ENCODE measurements at regions not wholly inside any gene's neighbourhood (a gene's known extent, or its start where the extent isn't known, plus 50 kb on each side); places are given as distances from the start of the nearest gene placed in this dataset.

DNA sequence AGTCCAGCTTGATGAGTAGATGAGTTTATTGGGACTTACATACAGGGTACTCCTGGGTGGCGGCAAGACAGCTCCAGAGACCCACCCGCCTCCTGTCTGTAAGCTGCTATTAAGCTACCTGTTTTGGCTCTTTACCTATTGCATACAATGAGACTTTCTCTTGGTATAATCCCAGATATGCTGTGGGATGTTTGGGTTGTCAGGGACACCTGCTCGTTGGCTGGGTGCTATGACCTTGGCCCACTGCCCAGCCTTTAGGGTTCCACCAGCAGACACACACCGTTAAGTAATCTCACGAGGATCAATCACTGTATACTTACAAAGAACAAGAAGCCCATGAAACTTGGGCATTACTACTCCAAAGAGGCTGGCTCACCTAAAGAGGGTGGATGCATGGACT is 116.4 kb downstream of the NPIPB5 start:
- 20 to 66% methylated on average over 5 of the region's 5 CpGs for WGBS, 2 donors
- DNase-seq, result no peak
- no peaks in the 10 kb centered on the region for H3K27me3 ChIP-seq
- TF ChIP-seq POLR2AphosphoS5 (IDR thresholded peaks at IDR 0.05), result no peak
- TF ChIP-seq EP300 (IDR thresholded peaks at IDR 0.05), result no peak
- TF ChIP-seq POLR2A (IDR thresholded peaks at IDR 0.05), result no peak
- TF ChIP-seq, protein P1, sequence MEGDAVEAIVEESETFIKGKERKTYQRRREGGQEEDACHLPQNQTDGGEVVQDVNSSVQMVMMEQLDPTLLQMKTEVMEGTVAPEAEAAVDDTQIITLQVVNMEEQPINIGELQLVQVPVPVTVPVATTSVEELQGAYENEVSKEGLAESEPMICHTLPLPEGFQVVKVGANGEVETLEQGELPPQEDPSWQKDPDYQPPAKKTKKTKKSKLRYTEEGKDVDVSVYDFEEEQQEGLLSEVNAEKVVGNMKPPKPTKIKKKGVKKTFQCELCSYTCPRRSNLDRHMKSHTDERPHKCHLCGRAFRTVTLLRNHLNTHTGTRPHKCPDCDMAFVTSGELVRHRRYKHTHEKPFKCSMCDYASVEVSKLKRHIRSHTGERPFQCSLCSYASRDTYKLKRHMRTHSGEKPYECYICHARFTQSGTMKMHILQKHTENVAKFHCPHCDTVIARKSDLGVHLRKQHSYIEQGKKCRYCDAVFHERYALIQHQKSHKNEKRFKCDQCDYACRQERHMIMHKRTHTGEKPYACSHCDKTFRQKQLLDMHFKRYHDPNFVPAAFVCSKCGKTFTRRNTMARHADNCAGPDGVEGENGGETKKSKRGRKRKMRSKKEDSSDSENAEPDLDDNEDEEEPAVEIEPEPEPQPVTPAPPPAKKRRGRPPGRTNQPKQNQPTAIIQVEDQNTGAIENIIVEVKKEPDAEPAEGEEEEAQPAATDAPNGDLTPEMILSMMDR (IDR thresholded peaks at IDR 0.05), result no peak
- H3K4me1 ChIP-seq, result no peaks in the 10 kb centered on the region
- no peaks in the 10 kb centered on the region for H3K36me3 ChIP-seq
- H3K9me3 ChIP-seq, result no peaks in the 10 kb centered on the region
- intact Hi-C loops (cut with DNase I), result no loop called here
- no peak overlapping the region for H3K27ac ChIP-seq
- H3K4me3 ChIP-seq, result no peak overlapping the region

GRCh38 chr16:22628994-22629393 is 118.3 kb downstream of the NPIPB5 start:
- DNase-seq, result no peak
- no peaks in the 10 kb centered on the region for H3K4me1 ChIP-seq
- 94 to 96% methylated on average over 2 of the region's 2 CpGs for WGBS, 2 donors
- intact Hi-C loops (cut with DNase I), result no loop called here
- peaks cover 0 to under 1% (median 0%) of the 10 kb centered on the region in 3 donors for H3K27me3 ChIP-seq
- no peak overlapping the region for H3K4me3 ChIP-seq
- H3K27ac ChIP-seq, result no peak overlapping the region
- H3K9me3 ChIP-seq, result no peaks in the 10 kb centered on the region
- no peaks in the 10 kb centered on the region for H3K36me3 ChIP-seq
- TF ChIP-seq, protein P1 (IDR thresholded peaks at IDR 0.05), result no peak
- TF ChIP-seq POLR2A (IDR thresholded peaks at IDR 0.05) (no peak), POLR2AphosphoS5 (IDR thresholded peaks at IDR 0.05) (no peak), EP300 (IDR thresholded peaks at IDR 0.05) (no peak)

- no peaks in the 10 kb centered on the region for H3K9me3 ChIP-seq
- no peaks in the 10 kb centered on the region for H3K36me3 ChIP-seq
- 87 to 89% methylated on average over 4 of the region's 4 CpGs for WGBS, 2 donors
- H3K4me3 ChIP-seq, result no peak overlapping the region
- H3K27me3 ChIP-seq, result peaks cover 0 to 11% (median 0%) of the 10 kb centered on the region in 3 donors
- intact Hi-C loops (cut with DNase I), result no loop called here
- no peak overlapping the region for H3K27ac ChIP-seq
- TF ChIP-seq, protein P1 (IDR thresholded peaks at IDR 0.05), result no peak
- TF ChIP-seq POLR2A (IDR thresholded peaks at IDR 0.05), result no peak
- no peak for TF ChIP-seq POLR2AphosphoS5 (IDR thresholded peaks at IDR 0.05)
- no peak for TF ChIP-seq EP300 (IDR thresholded peaks at IDR 0.05)
- H3K4me1 ChIP-seq, result no peaks in the 10 kb centered on the region
- DNase-seq, result no peak
Observed at GRCh38 chr16:22630242-22630641, 119.6 kb downstream of the NPIPB5 start.

DNA sequence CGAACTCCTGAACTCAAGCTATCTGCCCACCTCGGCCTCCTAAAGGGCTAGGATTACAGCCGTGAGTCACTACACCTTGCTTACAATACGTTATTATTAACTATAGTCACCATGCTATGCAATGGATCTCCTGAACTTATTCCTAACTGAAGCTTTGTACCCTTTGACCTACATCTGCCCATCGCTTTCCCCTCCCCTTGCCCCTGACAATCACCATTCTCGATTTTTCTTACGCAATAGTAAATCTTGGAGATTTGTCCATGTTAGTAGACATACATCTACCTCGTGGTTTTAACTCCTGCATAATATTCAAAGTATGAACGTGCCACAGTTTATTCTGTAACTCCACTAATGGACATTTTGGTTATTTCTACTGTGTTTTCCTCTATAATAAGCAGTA is 120.6 kb downstream of the NPIPB5 start:
- H3K36me3 ChIP-seq, result no peaks in the 10 kb centered on the region
- no peaks in the 10 kb centered on the region for H3K9me3 ChIP-seq
- TF ChIP-seq, protein P1 (IDR thresholded peaks at IDR 0.05), result no peak
- TF ChIP-seq POLR2A (IDR thresholded peaks at IDR 0.05) (no peak), EP300 (IDR thresholded peaks at IDR 0.05) (no peak), POLR2AphosphoS5 (IDR thresholded peaks at IDR 0.05) (no peak)
- intact Hi-C loops (cut with DNase I), result no loop called here
- H3K27ac ChIP-seq, result no peak overlapping the region
- H3K4me1 ChIP-seq, result no peaks in the 10 kb centered on the region
- no peak overlapping the region for H3K4me3 ChIP-seq
- no peak for DNase-seq
- WGBS, 2 donors, result 84 to 88% methylated on average over 9 of the region's 9 CpGs
- H3K27me3 ChIP-seq, result peaks cover 0 to 12% (median 0%) of the 10 kb centered on the region in 3 donors

- 79 to 86% methylated on average over 4 of the region's 4 CpGs for WGBS, 2 donors
- H3K9me3 ChIP-seq, result peaks cover 0 to 4% (median 1%) of the 10 kb centered on the region in 4 donors
Observed at GRCh38 chr16:22632606-22633005, 121.9 kb downstream of the NPIPB5 start.

More at GRCh38 chr16:22632606-22633005, 121.9 kb downstream of the NPIPB5 start:
- TF ChIP-seq EP300 (IDR thresholded peaks at IDR 0.05), result no peak
- TF ChIP-seq, protein P1 (IDR thresholded peaks at IDR 0.05), result no peak
- no peak for TF ChIP-seq POLR2A (IDR thresholded peaks at IDR 0.05)
- no peak for TF ChIP-seq POLR2AphosphoS5 (IDR thresholded peaks at IDR 0.05)
- Histone ChIP-seq H3K36me3 (no peaks in the 10 kb centered on the region), H3K27ac (no peak overlapping the region), H3K4me1 (no peaks in the 10 kb centered on the region), H3K27me3 (peaks cover 0 to 12% (median 0%) of the 10 kb centered on the region in 3 donors), H3K4me3 (no peak overlapping the region)
- no peak for DNase-seq
- intact Hi-C loops (cut with DNase I), result no loop called here

Measured in sigmoid colon (tissue), 6 donors.